Lower leg skin (tissue), 3 donors: ENCODE measurements at regions not wholly inside any gene's neighbourhood (a gene's known extent, or its start where the extent isn't known, plus 50 kb on each side); places are given as distances from the start of the nearest gene placed in this dataset.

Experiments
- POLR2A ChIP-seq, 2 donors: fragments of 450-650 bp; IDR thresholded peaks; one replicate each; pipeline ENCODE4 v1.6.1; 2016 to 2017; ENCODE audit warnings: antibody characterized with exemption in 2 of 2, mild to moderate bottlenecking in 1 of 2, moderate library complexity in 1 of 2
- TF ChIP-seq, protein P1 (sequence below), 3 donors: fragments of 450-650 bp; IDR thresholded peaks; one replicate each; pipeline ENCODE4 v1.5.1; 2016; ENCODE audit warnings: antibody characterized with exemption in 3 of 3, mild to moderate bottlenecking in 3 of 3, moderate library complexity in 2 of 3

DNA sequence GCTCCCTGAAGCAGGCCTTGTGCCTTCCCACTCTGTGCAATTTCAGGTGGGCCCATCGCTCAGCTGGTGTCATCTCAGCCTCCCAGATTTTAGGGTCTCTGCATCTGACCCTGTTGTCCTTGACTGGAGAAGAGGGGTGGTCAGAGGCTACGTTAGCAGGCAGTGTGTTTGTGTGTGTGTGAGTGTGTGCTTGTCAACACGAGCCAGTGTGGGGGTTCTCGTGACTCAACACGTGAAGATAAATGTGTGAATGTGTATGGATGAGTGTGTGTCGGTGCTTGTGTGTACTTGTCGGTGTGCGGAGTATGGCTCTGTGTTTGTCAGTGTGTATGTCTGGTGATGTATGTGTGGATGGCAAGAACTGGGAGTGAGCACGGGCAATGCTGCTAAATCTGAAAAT, 142.6 kb upstream of the KLF4 start:
- TF ChIP-seq, protein P1, sequence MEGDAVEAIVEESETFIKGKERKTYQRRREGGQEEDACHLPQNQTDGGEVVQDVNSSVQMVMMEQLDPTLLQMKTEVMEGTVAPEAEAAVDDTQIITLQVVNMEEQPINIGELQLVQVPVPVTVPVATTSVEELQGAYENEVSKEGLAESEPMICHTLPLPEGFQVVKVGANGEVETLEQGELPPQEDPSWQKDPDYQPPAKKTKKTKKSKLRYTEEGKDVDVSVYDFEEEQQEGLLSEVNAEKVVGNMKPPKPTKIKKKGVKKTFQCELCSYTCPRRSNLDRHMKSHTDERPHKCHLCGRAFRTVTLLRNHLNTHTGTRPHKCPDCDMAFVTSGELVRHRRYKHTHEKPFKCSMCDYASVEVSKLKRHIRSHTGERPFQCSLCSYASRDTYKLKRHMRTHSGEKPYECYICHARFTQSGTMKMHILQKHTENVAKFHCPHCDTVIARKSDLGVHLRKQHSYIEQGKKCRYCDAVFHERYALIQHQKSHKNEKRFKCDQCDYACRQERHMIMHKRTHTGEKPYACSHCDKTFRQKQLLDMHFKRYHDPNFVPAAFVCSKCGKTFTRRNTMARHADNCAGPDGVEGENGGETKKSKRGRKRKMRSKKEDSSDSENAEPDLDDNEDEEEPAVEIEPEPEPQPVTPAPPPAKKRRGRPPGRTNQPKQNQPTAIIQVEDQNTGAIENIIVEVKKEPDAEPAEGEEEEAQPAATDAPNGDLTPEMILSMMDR (IDR thresholded peaks at IDR 0.05), result no peak
- TF ChIP-seq POLR2A (IDR thresholded peaks at IDR 0.05), result no peak
